ENCODE measurements at regions not wholly inside any gene's neighbourhood (a gene's known extent, or its start where the extent isn't known, plus 50 kb on each side); places are given as distances from the start of the nearest gene placed in this dataset.

- in situ Hi-C loops (cut with MboI; ENCODE audit: low sequenced_read_pairs) = no loop called here
These were observed 527.8 kb downstream of the AGTPBP1 start for GRCh38 chr9:85213650-85214607.

- in situ Hi-C loops (cut with MboI; ENCODE audit: low sequenced_read_pairs) = no loop called here
These were observed 528.9 kb downstream of the AGTPBP1 start for GRCh38 chr9:85212887-85213286.

GRCh38 chr9:85212209-85212608, 529.5 kb downstream of the AGTPBP1 start:
- in situ Hi-C loops (cut with MboI; ENCODE audit: low sequenced_read_pairs) = no loop called here

DNA sequence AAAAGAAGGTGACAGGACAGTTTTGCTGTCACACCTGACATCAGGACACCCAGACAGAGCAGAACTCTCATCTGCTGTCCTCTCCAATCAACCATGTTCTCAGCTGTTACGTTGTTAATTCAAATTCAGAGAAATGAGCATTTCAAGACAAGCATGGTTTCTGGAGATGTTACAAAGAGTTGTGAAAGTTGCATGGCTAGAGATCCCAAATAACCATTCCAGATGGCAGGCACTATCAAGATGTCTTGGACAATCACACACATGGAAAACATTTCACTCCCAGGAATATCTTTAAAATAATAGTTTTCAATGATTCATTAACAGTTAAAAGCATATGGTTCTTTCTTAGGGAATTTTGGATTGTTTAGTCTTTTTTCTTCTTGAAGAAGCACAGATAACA, 533.1 kb downstream of the AGTPBP1 start:
- in situ Hi-C loops (cut with MboI; ENCODE audit: low sequenced_read_pairs) = no loop called here

DNA sequence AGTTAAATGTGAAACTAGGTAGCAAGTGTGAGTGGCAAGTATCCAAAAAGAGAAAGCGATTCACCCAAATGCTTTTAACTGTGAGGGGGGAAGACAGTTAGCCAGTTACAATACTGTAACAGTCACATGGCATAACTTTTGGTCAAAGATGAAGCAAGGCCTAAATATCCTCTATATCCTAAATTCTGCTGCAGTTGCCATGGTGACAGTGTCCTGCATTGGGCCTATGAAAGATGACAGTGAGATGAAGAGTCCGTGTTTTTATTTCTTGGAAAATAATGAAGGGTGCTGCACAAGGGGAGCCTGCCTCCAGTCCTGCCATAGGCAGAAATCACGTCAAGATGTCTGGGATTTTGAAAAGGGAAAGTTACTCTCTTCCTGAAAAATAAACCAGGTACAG, 534.6 kb downstream of the NTRK2 start:
- in situ Hi-C loops (cut with MboI; ENCODE audit: low sequenced_read_pairs) = no loop called here

DNA sequence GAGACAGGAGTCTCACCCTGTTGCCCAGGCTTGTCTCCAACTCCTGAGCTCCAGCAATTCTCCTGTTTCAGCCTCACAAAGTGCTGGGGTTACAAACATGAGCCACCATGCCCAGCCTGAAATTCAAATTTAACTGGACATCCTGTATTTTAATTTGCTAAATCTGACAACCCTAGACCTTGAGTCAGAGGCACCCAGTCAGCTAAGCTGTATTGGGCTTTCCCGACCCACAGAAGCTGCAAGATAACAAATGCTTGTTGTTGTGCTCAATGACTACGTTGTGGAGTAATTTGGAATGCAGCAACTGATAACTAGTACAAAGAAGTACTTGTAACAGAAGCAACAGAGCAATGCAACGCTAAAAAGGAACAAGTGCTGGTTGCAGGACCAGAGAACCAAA, 533.1 kb downstream of the NTRK2 start:
- in situ Hi-C loops (cut with MboI; ENCODE audit: low sequenced_read_pairs) = no loop called here

DNA sequence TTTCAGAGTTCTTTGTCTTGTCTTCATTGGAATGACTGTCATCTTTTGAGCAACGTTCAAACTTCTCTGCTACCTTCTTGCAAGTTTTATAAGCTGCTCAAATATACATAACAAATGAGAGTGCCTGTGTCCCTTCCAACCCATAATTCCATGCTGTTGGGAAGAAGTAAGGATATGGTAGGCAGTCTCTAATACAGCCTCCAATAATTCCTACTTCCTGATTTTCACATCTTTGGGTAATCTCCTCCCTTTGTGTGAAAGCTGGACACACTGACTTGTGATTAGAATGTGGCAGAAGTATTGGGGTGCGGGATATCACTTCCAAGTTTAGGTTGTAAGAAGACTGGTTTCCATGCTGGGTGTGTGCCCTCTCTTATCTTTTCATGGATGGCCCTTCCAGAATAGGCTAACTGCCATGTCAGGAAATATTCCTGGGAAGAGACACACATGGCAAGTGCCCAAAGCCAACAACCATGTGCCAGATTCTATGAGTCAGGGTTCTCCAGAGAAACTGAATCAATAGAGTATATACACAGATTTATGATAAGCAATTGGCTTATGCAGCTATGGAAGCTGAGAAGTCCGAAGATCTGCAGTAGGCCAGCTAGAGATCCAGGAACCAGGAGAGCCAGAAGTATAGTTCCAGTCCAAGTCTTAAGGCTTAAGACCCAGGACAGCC, 531.3 kb downstream of the NTRK2 start:
- in situ Hi-C loops (cut with MboI; ENCODE audit: low sequenced_read_pairs) = no loop called here

DNA sequence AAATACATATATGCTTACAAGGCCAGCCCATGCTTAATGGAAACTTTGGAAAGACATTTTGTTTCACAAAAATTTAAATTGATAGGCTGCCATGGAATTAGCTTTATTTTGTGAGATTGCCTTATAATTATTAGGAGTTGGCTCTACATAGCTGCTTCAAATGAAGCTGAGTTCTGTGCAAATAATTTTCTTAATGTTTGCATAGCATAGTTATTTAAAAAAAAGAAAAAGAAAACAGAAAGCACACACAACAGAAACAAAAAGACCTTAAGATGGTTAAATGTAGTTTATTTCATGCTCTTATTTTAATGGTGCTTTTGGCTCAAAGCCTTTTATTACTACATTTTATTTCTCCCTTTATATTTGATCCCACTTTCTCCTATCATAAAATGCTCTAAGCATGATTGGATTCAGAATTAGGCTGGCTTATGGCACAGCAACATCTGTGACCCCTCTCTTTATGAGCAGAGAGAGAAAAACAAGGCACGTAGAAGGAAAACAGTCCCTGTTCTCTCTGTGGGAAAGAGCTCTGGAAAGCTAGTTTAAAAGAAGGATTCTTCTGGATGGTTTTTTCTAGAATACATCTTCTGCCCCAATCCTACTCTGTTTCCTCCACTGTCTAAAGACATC, 530.5 kb downstream of the NTRK2 start:
- in situ Hi-C loops (cut with MboI; ENCODE audit: low sequenced_read_pairs) = no loop called here

GRCh38 chr9:85192750-85193149, 523.2 kb downstream of the NTRK2 start:
- in situ Hi-C loops (cut with MboI; ENCODE audit: low sequenced_read_pairs) = no loop called here

DNA sequence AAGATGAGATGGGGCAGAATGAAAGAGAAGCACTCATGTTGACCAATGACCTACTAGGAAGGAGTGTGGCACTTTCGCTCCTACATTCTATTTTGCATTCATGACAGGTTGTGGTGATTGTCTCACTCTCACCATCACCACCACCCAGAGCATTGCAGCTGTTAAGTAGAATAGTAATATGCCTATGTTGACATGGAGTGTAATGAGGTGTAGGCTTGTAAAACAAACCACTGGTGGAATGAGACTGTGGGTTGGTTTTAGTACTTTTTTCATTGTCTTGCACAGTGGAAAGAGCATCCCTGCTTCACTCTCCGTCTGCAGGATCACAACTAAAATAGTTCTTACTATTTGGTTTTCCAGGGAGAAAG, 516.7 kb downstream of the NTRK2 start:
- in situ Hi-C loops (cut with MboI; ENCODE audit: low sequenced_read_pairs) = no loop called here

GRCh38 chr9:85185486-85186217, 516.1 kb downstream of the NTRK2 start:
- in situ Hi-C loops (cut with MboI; ENCODE audit: low sequenced_read_pairs) = no loop called here

DNA sequence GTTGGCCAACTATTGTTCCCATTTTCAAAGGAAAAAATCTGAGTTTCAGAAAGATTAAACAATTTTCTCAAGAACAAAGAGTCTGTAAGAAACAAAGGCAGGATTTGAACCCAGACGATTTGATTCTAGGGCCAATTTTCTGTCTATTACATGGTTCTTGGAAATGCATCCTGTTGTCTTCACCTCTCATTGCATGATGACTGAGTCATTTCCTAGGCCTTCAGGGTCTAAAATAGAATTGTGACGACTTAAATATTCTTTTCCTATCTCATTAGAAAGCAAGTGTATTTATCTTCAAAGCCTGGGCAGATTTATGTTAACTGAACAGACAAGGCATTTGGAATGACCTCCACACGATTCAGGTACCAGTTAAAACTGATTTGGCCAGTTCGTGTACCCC, 512.9 kb downstream of the NTRK2 start:
- in situ Hi-C loops (cut with MboI; ENCODE audit: low sequenced_read_pairs) = no loop called here

DNA sequence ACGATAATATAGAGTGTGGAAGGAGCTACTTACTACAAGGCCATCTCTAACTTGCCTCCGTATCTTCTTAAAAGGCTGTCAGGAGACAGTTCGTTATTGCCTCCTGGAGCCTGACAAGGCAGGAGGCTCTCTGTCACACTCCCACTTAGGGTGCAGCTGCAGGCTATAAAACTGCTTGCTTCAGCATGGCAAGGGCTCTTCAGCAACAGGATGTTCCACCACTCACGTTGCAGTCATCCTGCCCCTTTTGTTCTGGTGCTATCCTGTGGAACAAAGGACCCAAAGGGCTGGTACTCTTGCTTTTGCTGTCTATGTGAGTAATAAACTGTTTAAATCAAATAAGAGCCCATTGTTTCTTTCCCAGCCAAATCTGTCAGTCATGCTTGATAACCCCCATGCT, 508.9 kb downstream of the NTRK2 start:
- in situ Hi-C loops (cut with MboI; ENCODE audit: low sequenced_read_pairs) = no loop called here

- in situ Hi-C loops (cut with MboI; ENCODE audit: low sequenced_read_pairs) = no loop called here
These were observed 504.4 kb downstream of the NTRK2 start for GRCh38 chr9:85173967-85174366.

DNA sequence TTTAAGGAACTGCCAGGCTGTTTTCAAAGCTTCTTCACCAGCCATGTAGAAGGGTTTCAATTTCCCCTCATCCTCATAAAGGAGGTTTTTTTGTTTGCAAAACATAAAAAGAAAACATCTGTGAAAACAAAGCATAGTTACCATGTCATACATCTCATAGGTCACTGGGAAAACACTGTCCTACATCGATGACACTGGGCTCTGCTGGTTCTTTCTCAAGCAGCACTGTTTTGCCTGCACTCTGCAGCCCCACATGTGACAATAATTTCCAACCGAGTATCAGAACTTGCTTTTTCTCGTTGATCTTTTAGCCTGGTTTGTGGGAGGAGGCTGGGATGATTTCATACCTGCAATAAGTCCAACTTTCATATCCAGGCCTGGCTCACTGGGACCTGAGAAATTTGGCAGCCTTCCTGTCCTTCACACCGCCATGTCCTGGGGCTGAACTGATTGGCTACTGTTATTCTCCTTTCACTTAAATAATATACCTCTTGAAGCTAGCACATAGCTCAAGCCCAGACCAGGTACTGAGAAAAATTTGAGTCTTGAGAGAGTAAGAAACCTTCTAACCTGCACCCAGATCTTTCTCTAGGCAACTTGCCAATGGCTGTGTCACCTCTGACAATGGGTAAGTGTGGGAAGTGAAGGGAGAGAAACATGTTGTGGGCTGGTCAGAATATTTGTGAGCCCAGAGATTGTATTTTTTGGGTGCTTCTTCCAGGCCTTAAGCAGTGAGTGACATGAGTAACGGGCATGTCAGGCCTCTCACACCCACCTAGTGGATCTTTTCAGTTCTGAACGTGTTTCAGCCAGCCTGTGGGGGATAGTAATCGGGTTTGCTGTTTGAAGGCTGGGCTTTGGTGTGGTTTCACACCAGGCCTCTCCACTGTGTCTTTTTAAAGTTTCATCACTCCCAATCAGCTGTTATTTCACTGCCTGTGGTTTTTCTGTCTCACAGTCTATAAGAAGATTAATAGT, 502.8 kb downstream of the NTRK2 start:
- in situ Hi-C loops (cut with MboI; ENCODE audit: low sequenced_read_pairs) = no loop called here

DNA sequence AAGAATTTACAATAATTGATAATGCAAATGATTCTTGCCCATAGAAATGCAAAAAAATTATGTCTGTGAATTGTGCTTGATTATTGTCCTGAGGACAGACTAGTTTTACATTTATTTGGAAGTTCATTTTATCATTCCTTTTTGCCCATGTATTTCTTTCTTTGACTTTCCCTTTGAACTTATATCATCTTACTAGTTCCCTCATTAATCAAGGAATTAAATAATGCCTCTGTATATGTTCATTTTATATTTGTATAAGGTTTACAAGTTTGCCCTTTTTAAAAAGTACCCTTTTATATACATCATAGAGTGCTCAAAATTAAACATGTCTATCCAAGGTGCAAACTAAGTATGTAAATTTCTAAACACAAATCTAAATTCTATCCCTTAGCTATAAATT, 501.6 kb downstream of the NTRK2 start:
- in situ Hi-C loops (cut with MboI; ENCODE audit: low sequenced_read_pairs) = no loop called here

DNA sequence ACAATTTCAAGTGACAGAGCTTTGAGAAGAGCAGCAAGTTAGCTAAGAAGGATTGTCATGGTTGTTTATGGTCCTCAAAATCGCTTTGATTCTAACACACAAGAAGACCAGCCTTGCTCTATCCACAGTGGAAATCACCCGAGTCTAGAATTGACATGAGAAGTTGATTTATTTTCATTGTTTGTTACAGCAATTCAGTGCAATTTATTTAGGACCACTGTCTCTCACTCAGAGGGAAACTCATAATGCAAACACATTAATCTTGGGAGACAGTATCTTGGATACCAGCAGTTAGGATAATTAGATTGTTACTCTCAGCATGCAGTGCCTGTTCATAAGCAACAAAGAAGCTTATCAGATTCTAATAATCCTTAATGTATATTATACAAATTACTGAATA, 498.9 kb downstream of the NTRK2 start:
- in situ Hi-C loops (cut with MboI; ENCODE audit: low sequenced_read_pairs) = no loop called here

DNA sequence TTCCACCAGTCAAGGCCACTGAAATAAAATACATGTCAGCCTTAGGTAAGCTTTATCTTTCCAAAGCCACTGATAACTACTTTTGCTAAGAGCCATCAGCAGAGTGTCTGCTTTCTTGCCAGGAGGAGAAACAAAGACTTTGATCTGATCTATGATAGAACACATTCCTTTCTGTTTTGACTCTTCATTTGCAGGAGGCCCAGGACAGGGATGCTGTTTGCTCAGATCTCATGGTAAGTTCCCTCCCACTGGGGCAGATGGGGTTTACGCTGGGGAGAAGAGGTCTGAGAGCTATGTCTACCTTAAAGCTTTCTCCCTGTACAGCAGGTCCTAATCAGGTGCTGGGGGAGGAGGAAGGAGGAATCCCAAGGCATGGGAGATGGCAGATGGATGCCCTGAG, 497.6 kb downstream of the NTRK2 start:
- in situ Hi-C loops (cut with MboI; ENCODE audit: low sequenced_read_pairs) = no loop called here

DNA sequence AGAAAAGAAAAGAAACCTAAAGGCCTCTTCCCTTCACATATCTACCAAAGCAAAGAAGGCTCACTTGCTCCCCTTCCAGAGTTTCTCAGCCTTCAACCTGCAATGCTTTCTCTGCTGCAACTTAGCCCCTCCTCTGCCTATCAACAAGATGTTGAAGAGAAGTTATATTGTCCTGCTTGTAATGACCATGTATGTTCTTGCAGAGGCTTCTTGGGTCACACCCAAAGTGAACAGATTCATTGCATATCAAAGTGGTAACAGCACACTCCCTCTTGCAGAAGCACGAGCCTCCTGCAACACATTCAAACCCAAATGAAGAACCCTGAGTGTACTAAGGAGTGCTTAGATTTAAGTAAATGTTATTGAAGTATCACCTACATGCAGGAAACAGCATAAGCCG, 494.3 kb downstream of the NTRK2 start:
- in situ Hi-C loops (cut with MboI; ENCODE audit: low sequenced_read_pairs) = no loop called here

- in situ Hi-C loops (cut with MboI; ENCODE audit: low sequenced_read_pairs) = no loop called here
These were observed 493.9 kb downstream of the NTRK2 start for GRCh38 chr9:85163415-85163814.

Measured in HL-60/S4 treated with phorbol 12-myristate 13-acetate at 8.2 ng/mL for 4 days and 3 days (cell line).